OCI-LY3 (cell line): ENCODE measurements at regions not wholly inside any gene's neighbourhood (a gene's known extent, or its start where the extent isn't known, plus 50 kb on each side); places are given as distances from the start of the nearest gene placed in this dataset.

Experiments used
- H2AFZ ChIP-seq: fragments of 200-600, 300-600 bp; shearing (Covaris generic); 2 replicates; pipeline ENCODE4 v1.6.0; 2014; ENCODE audit warnings: antibody characterized with exemption, low read depth, low read length
- H3K27ac ChIP-seq: fragments of 200-600, 300-600 bp; sonication (generic); 2 replicates; pipeline ENCODE4 v1.5.1; 2014; ENCODE audit warnings: mild to moderate bottlenecking, low read length, moderate library complexity, mixed read lengths
- H3K27me3 ChIP-seq: fragments of 200-600, 300-600 bp; sonication (generic); 2 replicates; pipeline ENCODE4 v1.6.1; 2014; ENCODE audit warnings: low read depth, low read length, mixed read lengths
- H3K36me3 ChIP-seq: fragments of 200-600, 300-600 bp; sonication (generic); replicated peaks from 2 replicates; pipeline ENCODE3; 2014; ENCODE audit warnings: low read depth, low read length, mixed read lengths
- H3K4me1 ChIP-seq: fragments of 300-600, 200-600 bp; sonication (generic); 2 replicates; pipeline ENCODE4 v1.6.1; 2014; ENCODE audit warnings: low read length, mixed read lengths
- H3K4me2 ChIP-seq: fragments of 200-600, 300-600 bp; sonication (generic); 2 replicates; pipeline ENCODE4 v1.6.1; 2014; ENCODE audit warnings: low read length, mixed read lengths
- H3K4me3 ChIP-seq: fragments of 300-600, 200-600 bp; sonication (generic); 2 replicates; pipeline ENCODE4 v1.5.1; 2014; ENCODE audit warnings: antibody characterized with exemption, mild to moderate bottlenecking, low read length, moderate library complexity
- H3K79me2 ChIP-seq: fragments of 300-600, 200-600 bp; shearing (Covaris generic); 2 replicates; pipeline ENCODE4 v1.6.1; 2014; ENCODE audit warnings: mild to moderate bottlenecking, low read length, mixed read lengths
- H3K9ac ChIP-seq: fragments of 300-600, 200-600 bp; shearing (Covaris generic); 2 replicates; pipeline ENCODE4 v1.6.0; 2014; ENCODE audit warnings: mild to moderate bottlenecking, low read length, moderate library complexity
- H3K9me3 ChIP-seq: fragments of 200-600, 300-600 bp; shearing (Covaris generic); 2 replicates; pipeline ENCODE4 v1.6.1; 2014; ENCODE audit warnings: low read length, mixed read lengths; ENCODE audit not compliant: insufficient read depth
- H4K20me1 ChIP-seq: fragments of 200-600, 300-600 bp; sonication (generic); 2 replicates; pipeline ENCODE4 v1.6.1; 2016; ENCODE audit warnings: low read length, mixed read lengths; ENCODE audit not compliant: insufficient read depth
- EZH2phosphoT487 ChIP-seq: fragments of 200-600 bp; shearing (Covaris generic); IDR thresholded peaks from 2 replicates; pipeline ENCODE4 v1.6.1; 2018; ENCODE audit warnings: antibody characterized with exemption, mixed run types, low read depth
- TF ChIP-seq, protein P1 (sequence below): fragments of 200-600, 300-600 bp; sonication (generic); IDR thresholded peaks from 2 replicates; pipeline ENCODE4 v1.5.1; 2014; ENCODE audit warnings: antibody characterized with exemption, low read length, low read depth

- no peaks in the 10 kb centered on the region for H3K79me2 ChIP-seq
- peaks cover 47% of the 10 kb centered on the region for H3K27me3 ChIP-seq
- peaks cover 16% of the 10 kb centered on the region for H3K4me1 ChIP-seq
- H3K4me2 ChIP-seq: no peak overlapping the region
- H3K4me3 ChIP-seq: no peak overlapping the region
- no peak overlapping the region for H2AFZ ChIP-seq
- H3K9ac ChIP-seq: no peak overlapping the region
- no peaks in the 10 kb centered on the region for H4K20me1 ChIP-seq
- no peak overlapping the region for H3K27ac ChIP-seq
- no peaks in the 10 kb centered on the region for H3K36me3 ChIP-seq
- TF ChIP-seq EZH2phosphoT487: no peak
- TF ChIP-seq, protein P1, sequence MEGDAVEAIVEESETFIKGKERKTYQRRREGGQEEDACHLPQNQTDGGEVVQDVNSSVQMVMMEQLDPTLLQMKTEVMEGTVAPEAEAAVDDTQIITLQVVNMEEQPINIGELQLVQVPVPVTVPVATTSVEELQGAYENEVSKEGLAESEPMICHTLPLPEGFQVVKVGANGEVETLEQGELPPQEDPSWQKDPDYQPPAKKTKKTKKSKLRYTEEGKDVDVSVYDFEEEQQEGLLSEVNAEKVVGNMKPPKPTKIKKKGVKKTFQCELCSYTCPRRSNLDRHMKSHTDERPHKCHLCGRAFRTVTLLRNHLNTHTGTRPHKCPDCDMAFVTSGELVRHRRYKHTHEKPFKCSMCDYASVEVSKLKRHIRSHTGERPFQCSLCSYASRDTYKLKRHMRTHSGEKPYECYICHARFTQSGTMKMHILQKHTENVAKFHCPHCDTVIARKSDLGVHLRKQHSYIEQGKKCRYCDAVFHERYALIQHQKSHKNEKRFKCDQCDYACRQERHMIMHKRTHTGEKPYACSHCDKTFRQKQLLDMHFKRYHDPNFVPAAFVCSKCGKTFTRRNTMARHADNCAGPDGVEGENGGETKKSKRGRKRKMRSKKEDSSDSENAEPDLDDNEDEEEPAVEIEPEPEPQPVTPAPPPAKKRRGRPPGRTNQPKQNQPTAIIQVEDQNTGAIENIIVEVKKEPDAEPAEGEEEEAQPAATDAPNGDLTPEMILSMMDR: no peak
- H3K9me3 ChIP-seq: no peaks in the 10 kb centered on the region
These were observed 122.7 kb downstream of the PSMG1 start for GRCh38 chr21:39060485-39061083.

DNA sequence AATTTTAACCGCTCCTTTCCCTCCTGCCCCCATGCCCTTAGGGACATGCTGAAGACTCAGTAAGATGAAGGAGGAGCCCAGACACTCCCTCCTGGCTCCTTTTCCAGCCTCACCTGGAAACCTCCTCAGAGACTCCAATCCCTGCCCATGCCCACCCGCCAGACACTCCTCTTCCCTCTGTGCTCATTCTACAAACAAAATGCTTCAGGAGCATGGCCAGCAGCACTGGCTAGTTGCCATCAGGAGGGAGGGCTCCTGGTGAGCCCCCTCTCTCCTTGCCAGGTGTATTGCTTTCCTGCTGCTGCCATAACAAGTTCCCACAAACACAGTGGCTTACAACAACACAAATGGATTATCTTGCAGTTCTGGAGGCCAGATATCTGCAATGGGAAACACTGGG is 126.1 kb downstream of the PSMG1 start:
- no peak overlapping the region for H2AFZ ChIP-seq
- H3K9me3 ChIP-seq: no peaks in the 10 kb centered on the region
- H3K27ac ChIP-seq: no peak overlapping the region
- no peak overlapping the region for H3K4me3 ChIP-seq
- H3K36me3 ChIP-seq: no peaks in the 10 kb centered on the region
- no peak overlapping the region for H3K4me2 ChIP-seq
- no peaks in the 10 kb centered on the region for H3K4me1 ChIP-seq
- H4K20me1 ChIP-seq: no peaks in the 10 kb centered on the region
- peaks cover 50% of the 10 kb centered on the region for H3K27me3 ChIP-seq
- no peak for TF ChIP-seq EZH2phosphoT487
- TF ChIP-seq, protein P1: no peak
- no peaks in the 10 kb centered on the region for H3K79me2 ChIP-seq
- no peak overlapping the region for H3K9ac ChIP-seq

DNA sequence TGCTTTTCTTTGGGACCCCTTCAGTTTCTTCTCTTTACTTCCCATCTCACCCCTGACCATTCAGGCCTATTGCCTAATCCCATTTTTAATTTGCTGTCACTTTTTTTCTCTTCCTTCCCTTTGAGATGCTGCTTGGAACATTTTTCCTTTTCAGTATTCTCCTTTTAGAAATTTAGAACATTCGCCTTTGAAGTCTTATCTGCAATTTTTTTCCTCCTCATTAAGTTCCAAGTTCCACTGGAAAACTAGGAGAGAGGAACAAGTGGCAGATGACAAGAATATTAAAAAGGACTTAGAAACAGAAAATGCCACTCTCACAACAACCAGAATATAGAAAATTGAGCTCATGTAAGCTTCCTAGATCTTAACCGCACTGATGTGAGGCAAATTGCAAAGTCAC is 126.6 kb downstream of the PSMG1 start:
- TF ChIP-seq, protein P1: no peak
- TF ChIP-seq EZH2phosphoT487: no peak
- no peak overlapping the region for H3K27ac ChIP-seq

DNA sequence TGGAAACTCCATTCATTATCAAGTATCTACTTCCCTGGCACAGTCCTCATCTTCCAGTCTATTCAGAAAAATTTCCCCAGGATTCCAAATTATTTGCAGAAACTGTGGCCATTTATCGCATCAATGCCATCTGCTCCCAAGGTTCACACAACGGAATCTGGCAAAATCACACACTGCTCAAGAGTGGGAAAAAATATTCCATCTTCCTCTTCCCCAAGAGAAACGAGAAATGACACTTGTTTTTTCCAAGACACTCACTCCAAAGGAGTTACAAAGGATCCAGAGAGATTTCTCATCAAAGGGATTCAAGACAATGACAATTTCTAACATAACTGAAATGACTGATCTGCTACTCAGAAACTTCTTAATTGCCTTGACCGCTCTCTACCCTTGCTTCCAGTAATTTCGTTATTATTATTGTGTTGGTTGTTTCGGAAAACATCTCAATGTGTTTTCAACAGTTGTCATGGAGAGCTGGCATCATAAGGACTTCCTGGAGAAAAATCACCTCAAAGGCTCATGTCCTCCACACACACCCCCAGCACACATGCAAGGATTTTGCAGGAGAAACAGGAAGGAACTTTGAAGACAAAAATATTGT is 128.0 kb downstream of the PSMG1 start:
- Histone ChIP-seq H3K4me2 (no peak overlapping the region), H3K36me3 (no peaks in the 10 kb centered on the region), H3K4me1 (no peaks in the 10 kb centered on the region), H3K79me2 (no peaks in the 10 kb centered on the region), H2AFZ (no peak overlapping the region), H4K20me1 (no peaks in the 10 kb centered on the region), H3K27me3 (peaks cover 43% of the 10 kb centered on the region), H3K9me3 (no peaks in the 10 kb centered on the region), H3K9ac (no peak overlapping the region), H3K4me3 (no peak overlapping the region), H3K27ac (no peak overlapping the region)
- no peak for TF ChIP-seq EZH2phosphoT487
- TF ChIP-seq, protein P1: no peak

More for the DNA sequence above, 126.6 kb downstream of the PSMG1 start:
- no peak overlapping the region for H3K4me2 ChIP-seq
- H3K9me3 ChIP-seq: no peaks in the 10 kb centered on the region
- H3K4me1 ChIP-seq: no peaks in the 10 kb centered on the region
- no peaks in the 10 kb centered on the region for H4K20me1 ChIP-seq
- H3K36me3 ChIP-seq: no peaks in the 10 kb centered on the region
- H3K4me3 ChIP-seq: no peak overlapping the region
- no peak overlapping the region for H3K9ac ChIP-seq
- H2AFZ ChIP-seq: no peak overlapping the region
- peaks cover 50% of the 10 kb centered on the region for H3K27me3 ChIP-seq
- H3K79me2 ChIP-seq: no peaks in the 10 kb centered on the region
